AG08396 (cell line): ENCODE measurements at regions not wholly inside any gene's neighbourhood (a gene's known extent, or its start where the extent isn't known, plus 50 kb on each side); places are given as distances from the start of the nearest gene placed in this dataset.

Source experiments
- DNase-seq: peaks from one replicate; pipeline ENCODE4 v3.0.0; 2012; ENCODE audit warnings: low spot score, mixed read lengths

DNA sequence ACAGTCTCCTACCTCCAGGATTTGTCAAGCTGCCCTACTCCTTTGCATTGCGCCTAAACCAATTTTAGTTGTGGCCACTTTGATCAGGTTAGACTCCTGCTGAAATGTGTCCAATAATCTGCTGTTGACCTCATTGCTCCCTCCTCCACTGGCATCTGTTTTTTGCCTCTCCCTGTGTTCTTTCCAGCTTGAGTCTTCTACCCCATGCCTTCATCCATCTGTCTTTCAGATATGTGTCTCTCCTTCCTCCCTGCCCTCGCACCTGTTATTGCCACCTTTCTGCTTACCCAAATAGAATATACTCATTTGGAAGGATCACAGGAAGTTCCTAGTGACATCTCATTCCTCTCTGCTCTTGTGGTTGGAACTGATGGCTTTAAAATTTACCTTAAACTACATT lies 366.6 kb upstream of the CLNK start:
- no peak for DNase-seq

DNA sequence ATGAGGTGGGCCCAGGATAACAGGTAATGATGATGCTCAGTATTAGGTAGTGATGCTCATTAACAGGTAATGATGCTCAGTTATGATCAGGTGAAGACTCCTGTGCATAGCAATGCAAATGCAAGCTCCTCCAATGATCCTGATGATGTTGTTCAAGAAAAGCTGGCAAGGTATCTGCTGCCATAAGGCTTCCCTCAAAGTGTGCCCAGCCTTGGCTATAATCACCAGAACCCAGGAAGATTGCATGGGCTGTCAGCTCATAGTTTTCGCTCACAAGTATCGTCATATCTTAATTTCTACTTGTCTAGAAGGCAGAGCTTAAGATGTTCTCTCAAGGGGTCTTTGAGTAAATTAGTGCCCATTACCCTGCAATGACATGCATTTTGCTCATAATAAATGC lies 366.2 kb upstream of the CLNK start:
- DNase-seq: no peak

- DNase-seq: no peak
These were observed 364.4 kb upstream of the CLNK start for GRCh38 chr4:11049001-11049400.

DNA sequence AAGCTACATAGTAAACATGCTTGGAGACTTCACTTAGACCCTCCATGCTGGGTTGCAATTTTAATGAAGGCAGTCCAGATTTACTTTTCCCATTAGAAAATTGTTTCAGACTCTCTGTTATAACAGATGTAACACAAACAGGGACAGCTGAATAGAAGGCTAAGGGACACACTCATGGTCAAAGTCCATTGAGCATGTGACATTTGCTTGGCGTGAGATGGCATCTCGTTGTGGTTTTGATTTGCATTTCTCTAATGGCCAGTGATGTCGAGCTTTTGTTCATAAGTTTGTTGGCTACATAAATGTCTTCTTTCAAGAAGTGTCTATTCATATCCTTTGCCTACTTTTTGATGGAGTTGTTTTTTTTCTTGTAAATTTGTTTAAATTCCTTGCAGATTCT lies 358.2 kb upstream of the CLNK start:
- no peak for DNase-seq

GRCh38 chr4:11039634-11040131 lies 355.1 kb upstream of the CLNK start:
- no peak for DNase-seq

DNA sequence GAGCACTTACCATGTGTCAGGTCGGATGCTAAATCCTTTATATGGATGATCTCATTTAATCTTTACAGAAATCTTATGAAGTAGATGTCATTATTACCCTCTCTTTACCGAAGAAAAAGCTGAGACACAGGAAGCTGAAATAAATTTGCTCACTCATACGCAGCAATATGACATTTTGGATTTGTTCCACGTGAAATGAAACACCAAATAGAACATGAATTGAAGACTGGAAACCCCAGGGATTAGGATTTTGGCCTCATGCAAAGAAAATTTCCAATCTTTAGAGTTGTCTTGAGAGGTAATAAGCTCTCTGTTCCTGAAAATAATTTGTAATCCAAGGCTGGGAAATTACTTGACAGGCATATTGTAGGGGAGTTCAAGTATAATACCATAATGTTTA lies 354.4 kb upstream of the CLNK start:
- no peak for DNase-seq

DNA sequence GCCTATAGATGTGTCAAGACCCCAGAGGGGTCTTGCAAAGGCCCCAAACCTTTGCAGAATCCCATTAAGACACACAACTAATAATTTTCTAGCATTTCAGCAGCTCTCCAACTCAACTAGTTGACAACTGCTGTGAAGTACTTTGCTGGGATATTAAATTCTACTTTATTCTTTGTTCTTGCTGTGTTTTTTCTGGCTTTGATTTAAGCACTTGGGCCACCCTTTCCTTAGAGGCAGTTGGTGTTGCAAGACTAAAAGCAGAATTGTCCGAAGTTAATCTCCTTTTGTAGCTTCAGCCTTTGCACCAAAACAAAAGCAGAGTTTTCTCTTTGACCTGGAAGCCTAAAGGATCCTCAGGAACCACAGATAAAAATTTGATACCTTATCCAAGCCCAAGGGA lies 353.1 kb upstream of the CLNK start:
- DNase-seq: no peak

DNA sequence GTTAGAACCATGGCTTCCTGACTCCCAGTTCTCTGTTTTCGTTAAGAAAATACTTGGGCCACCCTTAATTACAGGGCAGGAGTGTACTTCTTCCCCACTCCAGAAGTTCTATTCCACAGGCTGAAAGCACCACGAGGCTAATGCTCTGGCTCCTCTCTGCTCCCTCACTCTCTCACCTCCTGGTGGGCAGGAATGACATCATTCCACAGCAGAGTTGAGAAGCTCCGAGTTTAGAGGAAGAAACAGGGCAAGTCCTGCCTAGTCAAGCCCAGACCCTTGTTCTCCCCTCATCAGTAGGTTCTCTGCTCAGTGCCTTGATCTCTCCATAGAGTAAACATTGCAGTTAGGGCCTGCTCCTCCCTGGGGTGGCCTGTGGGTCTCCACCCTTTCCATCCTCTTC lies 343.8 kb upstream of the CLNK start:
- DNase-seq: no peak

DNA sequence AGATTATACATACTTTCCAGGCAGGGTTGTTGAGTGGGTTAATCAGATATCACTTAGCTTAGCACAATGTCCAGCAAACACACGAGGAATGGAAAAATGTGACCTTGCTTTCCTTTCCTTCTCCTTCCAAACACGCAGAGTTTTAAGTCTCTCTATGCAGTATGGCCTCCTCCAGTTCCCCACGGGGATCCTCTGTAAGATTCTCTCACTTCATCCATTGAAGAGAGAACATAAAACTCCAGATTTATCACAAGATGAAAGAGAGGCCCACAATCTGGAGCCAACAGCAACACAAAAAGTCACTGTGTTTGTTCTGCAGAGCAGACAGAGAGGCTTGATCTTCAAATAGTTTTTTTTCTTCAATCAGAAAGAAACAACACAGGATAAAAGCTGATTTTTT lies 336.8 kb upstream of the CLNK start:
- DNase-seq: no peak

DNA sequence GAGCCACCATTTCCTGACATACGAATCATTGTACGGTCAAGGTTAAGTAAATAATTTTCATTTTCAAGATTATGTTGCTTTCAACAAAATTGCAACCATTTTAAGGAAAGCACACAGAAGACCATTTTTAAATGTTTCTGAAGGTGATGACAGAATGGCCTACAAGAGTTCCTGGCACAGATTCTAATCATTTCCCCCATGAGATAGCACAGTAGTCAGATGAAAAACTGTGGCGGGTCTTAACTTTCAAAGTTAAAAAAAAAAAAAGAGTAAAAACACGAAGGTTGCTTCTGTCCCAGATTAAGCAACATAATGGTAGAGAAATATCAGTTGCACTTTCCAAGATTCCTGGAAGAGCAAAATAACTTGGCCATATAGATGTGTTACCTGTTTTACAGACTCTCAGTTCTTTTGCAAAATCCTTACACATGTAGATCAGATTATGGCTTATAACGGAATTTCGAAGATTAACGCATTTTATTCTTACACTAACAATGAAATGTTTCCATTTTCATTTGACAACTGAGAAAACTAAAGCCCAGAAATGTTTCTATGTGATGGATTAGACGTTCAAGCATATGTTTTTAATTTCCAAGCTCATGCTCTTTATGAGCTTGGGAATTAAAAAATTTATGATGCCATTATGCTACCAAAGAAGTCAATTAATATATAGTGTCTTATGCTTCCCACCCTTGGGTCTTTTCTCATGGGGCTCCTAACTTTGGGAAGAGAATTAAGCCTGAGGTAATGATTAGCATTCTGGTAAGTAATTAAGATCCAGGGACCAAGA lies 335.1 kb upstream of the CLNK start:
- DNase-seq: no peak

DNA sequence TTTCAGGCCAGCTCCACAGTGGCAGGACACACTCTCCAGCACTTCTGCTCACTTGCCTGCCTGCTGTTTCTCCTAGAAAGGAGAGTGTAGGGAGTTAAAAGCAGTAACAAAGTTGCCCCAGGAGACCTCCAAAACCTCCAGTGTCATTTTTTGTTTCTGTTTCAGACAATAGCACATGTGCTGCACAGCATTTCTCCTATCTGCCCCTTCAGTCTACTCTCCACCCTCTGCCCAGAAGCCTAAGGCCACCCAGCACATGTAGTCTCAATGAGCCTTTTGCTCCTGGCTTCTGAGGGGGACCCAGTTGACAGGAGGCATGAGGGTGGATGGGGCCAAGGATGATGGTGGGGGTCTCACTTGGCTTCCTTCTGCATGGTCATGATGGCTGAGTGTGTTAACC lies 329.6 kb upstream of the CLNK start:
- DNase-seq: no peak

- no peak for DNase-seq
These were observed 328.6 kb upstream of the CLNK start for GRCh38 chr4:11013094-11013664.

DNA sequence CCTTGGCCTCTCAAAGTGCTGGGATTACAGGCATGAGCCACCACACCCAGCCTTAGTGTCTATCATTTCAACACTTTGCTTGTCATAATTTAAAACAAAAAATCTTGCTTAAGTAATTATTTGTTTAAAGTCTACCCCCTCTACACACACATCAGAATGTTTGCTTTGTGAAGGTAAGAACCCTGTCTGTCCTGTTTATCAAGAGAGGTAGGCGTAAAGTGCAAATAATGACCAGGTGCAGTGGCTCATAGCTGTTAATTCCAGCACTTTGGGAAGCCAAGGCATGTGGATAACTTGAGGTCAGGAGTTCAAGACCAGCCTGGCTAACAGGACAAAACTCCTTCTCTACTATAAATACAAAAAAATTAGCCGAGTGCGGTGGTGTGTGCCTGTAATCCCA lies 326.7 kb upstream of the CLNK start:
- DNase-seq: no peak

GRCh38 chr4:11010624-11011023 lies 326.1 kb upstream of the CLNK start:
- DNase-seq: no peak

DNA sequence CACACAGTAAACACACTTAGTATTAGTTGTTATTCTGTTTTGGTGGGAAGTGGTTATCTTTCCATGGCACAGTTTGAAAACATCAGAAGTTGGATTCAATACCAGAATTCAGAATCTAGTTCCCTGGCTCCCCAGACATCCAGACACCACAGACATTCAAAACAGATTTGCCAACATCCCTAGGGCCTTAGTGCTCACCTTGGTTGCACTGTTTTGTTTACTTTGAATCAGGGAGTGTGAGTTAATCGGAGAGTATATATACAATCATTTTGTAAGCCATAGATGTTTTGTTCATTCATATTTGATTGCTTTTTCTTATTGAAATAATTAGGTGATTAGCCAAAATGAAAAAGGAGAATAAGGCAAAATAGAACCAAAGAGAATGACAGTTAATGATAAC lies 324.7 kb upstream of the CLNK start:
- no peak for DNase-seq

GRCh38 chr4:11005300-11005699 lies 320.7 kb upstream of the CLNK start:
- no peak for DNase-seq

- DNase-seq: no peak
These were observed 320.2 kb upstream of the CLNK start for GRCh38 chr4:11004818-11005217.

GRCh38 chr4:11002961-11003360 lies 318.4 kb upstream of the CLNK start:
- DNase-seq: no peak

DNA sequence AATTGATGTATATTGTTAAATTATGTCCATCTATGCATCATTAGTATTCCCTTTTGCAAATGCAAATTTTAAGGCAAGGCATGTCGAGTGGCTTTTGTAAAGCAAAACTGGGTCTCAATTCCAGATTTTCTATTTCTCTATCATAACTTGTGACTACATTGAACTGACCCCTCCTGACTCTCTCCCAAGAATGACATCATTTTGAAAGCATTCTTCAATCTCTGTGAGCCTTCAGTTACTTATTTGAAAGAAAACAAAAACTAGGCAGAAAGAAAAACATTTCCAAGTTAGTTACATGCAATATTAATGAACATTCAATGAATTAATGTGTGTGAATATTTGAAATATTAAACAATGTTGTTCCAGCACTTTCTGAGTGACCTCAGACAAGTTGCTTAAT lies 314.3 kb upstream of the CLNK start:
- no peak for DNase-seq

DNA sequence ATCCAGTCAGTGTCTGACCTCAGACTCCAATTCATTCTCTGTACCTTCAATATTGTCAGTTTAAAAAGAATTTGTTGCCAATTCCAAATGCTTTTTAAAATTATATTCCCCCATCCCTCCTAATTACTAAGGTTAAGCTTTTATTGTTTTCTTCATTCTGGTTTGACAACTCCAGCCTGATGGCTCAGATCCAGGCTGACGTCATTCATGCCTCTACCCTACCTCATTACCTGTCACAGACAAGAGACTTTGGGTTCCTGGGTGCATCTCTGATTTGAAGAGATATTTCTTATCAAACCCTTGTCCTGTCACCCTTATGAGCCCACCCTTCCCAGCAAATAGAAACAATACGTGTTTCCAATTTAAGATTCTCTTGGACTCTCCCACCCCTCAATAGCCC lies 300.2 kb upstream of the CLNK start:
- DNase-seq: no peak

DNA sequence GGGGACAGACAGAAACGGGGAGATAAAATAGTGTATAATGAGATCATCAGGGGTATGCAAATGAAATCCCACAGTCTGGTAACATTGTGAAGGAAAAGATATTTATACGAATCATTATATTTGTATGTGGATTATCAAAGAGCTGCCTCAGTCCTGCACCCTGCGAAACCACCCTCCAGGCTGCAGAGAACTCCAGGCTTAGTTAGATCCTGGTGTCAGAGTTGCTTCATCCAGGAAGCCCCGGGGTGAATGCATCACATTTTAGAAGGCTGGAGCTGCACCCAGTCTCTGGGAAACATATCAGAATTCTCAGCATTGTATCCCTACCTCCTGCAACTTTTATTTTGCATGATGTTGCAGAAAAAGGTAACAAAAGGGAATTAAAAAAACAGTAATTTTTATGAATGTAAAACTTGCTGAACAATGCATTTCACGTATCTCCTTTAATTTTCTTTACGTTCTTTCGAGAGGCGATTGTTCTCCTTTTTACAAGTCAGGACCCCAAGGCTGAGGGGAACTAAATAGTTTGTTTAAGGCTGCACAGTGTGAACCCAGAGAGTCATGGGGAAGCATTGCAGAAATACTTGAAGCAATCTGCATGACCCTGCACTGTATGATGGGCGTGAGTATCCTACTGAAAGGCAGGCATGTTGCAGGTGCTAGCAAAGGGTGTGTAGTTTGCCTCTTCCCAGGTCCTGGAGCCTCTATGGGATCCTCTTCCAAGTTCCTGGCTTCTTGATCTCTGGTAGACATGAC lies 299.5 kb upstream of the CLNK start:
- DNase-seq: no peak

DNA sequence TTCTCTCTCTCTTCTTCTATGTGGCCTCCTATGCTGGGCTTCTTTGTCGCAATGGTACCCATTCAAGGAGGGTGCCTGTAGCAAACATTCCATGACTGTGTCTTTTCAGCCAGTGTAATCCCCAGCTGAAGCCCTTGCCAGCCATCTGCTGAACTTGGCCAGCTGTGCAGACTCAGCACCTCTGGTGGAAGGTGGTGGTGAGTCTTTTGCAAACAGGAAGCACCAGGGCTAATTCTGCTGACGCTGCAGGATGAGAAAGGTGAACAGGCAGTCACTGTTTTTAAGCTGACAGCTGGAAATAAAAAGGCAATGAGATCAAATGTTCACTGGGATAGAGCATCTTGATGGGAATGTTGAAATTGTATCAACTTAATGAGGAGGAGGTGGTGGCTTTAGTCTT lies 298.7 kb upstream of the CLNK start:
- DNase-seq: no peak

GRCh38 chr4:10982305-10982704 lies 297.7 kb upstream of the CLNK start:
- no peak for DNase-seq
